ENCODE measurements at regions not wholly inside any gene's neighbourhood (a gene's known extent, or its start where the extent isn't known, plus 50 kb on each side); places are given as distances from the start of the nearest gene placed in this dataset.

DNA sequence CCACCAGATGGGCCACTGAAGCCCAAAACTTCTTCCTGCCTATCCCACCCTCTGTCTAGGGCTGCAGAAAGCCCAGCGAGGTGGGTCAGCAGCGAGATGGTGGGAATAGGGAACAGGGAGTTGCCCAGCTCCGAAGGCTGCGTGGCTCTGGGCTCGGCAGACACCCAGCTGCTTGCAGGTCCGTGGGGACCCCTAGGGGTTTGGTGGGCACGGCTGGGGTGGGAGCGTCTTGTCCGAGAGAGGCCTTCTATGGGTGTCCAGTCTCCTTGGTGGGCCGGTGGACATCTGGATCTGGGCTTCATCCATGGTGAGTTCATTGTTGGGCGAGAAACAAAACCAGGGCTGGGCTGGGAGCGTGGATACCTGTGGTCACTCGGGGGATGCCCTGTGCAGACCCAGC is 1211.0 kb downstream of the BRD1 start:
- TF ChIP-seq ARNTL (CRISPR knock-in tag; IDR thresholded peaks at IDR 0.05; ENCODE audit: borderline replicate concordance, low read depth), result no peak
- TF ChIP-seq RARB (CRISPR knock-in tag; IDR thresholded peaks at IDR 0.05), result no peak
- TF ChIP-seq ZNF70 (CRISPR knock-in tag; IDR thresholded peaks at IDR 0.05), result no peak
- TF ChIP-seq TOX (CRISPR knock-in tag; IDR thresholded peaks at IDR 0.05; ENCODE audit: borderline replicate concordance), result no peak
- TF ChIP-seq, protein P1, sequence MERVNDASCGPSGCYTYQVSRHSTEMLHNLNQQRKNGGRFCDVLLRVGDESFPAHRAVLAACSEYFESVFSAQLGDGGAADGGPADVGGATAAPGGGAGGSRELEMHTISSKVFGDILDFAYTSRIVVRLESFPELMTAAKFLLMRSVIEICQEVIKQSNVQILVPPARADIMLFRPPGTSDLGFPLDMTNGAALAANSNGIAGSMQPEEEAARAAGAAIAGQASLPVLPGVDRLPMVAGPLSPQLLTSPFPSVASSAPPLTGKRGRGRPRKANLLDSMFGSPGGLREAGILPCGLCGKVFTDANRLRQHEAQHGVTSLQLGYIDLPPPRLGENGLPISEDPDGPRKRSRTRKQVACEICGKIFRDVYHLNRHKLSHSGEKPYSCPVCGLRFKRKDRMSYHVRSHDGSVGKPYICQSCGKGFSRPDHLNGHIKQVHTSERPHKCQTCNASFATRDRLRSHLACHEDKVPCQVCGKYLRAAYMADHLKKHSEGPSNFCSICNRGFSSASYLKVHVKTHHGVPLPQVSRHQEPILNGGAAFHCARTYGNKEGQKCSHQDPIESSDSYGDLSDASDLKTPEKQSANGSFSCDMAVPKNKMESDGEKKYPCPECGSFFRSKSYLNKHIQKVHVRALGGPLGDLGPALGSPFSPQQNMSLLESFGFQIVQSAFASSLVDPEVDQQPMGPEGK (CRISPR knock-in tag; IDR thresholded peaks at IDR 0.05; ENCODE audit: borderline replicate concordance), result no peak
- TF ChIP-seq ZFP30 (CRISPR knock-in tag; IDR thresholded peaks at IDR 0.05), result no peak
- TF ChIP-seq ESRRG (CRISPR knock-in tag; IDR thresholded peaks at IDR 0.05), result no peak
- TF ChIP-seq ISL1 (CRISPR knock-in tag; IDR thresholded peaks at IDR 0.05), result no peak
- TF ChIP-seq SNAI2 (CRISPR knock-in tag; IDR thresholded peaks at IDR 0.05), result no peak
- TF ChIP-seq, protein P2, sequence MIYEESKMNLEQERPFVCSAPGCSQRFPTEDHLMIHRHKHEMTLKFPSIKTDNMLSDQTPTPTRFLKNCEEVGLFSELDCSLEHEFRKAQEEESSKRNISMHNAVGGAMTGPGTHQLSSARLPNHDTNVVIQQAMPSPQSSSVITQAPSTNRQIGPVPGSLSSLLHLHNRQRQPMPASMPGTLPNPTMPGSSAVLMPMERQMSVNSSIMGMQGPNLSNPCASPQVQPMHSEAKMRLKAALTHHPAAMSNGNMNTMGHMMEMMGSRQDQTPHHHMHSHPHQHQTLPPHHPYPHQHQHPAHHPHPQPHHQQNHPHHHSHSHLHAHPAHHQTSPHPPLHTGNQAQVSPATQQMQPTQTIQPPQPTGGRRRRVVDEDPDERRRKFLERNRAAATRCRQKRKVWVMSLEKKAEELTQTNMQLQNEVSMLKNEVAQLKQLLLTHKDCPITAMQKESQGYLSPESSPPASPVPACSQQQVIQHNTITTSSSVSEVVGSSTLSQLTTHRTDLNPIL (CRISPR knock-in tag; IDR thresholded peaks at IDR 0.05; ENCODE audit: low read depth), result no peak
- TF ChIP-seq, protein P3, sequence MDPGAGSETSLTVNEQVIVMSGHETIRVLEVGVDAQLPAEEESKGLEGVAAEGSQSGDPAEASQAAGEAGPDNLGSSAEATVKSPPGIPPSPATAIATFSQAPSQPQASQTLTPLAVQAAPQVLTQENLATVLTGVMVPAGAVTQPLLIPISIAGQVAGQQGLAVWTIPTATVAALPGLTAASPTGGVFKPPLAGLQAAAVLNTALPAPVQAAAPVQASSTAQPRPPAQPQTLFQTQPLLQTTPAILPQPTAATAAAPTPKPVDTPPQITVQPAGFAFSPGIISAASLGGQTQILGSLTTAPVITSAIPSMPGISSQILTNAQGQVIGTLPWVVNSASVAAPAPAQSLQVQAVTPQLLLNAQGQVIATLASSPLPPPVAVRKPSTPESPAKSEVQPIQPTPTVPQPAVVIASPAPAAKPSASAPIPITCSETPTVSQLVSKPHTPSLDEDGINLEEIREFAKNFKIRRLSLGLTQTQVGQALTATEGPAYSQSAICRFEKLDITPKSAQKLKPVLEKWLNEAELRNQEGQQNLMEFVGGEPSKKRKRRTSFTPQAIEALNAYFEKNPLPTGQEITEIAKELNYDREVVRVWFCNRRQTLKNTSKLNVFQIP (CRISPR knock-in tag; IDR thresholded peaks at IDR 0.05; ENCODE audit: borderline replicate concordance, low read depth), result no peak
- no peak for TF ChIP-seq OSR1 (CRISPR knock-in tag; IDR thresholded peaks at IDR 0.05)
- TF ChIP-seq CSDC2 (CRISPR knock-in tag; IDR thresholded peaks at IDR 0.05), result no peak
- TF ChIP-seq PPARA (CRISPR knock-in tag; IDR thresholded peaks at IDR 0.05; ENCODE audit: borderline replicate concordance), result no peak
- no peak for TF ChIP-seq TCF4 (CRISPR knock-in tag; IDR thresholded peaks at IDR 0.05; ENCODE audit: borderline replicate concordance)
- no peak for ATAC-seq

DNA sequence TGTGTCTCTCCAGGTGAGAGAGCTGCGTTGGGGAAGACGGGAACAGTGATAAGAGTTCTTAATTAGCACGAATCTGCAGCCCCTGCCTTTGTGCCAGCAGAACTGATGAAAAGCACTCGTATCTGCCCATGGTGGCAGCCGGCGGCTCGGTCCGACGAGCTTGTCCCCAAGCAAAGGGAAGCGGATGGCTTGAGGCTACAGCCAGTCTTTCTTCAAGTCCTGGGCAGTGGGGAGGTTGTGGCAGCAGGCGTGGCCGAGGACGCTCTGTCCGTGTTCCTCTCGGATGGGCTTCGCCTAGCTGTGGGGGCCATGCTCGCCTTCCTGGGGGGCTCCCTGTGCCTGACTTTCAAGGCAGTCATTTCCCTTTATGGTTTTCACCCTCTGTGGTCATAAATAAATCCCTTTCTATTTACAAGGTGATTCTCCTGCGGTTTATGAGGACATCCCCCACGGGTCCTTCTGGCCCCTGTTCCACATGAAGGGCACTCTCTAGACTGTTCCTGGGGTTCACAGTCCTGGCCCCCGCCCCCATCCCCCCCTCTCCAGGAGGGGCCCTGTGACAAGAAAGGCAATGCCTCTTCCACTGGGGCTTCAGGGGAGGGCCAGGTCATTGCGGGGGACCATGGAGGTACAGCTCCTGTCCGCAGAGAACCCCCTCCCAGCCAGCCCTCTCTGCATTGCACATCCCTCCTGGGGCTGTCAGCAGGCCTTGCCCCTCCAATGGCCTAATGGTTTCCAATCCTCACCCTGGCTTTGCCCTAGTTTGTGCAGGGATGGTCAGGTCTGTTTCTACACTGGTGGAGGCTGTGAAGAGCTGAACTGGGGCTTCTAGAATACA is 1212.3 kb downstream of the BRD1 start:
- no peak for ATAC-seq
- TF ChIP-seq SNAI2 (CRISPR knock-in tag; IDR thresholded peaks at IDR 0.05), result no peak
- TF ChIP-seq ZNF565 (CRISPR knock-in tag; conservative IDR thresholded peaks at IDR 0.05; ENCODE audit: low read depth), result no peak
- no peak for TF ChIP-seq ARNTL (CRISPR knock-in tag; IDR thresholded peaks at IDR 0.05; ENCODE audit: borderline replicate concordance, low read depth)
- TF ChIP-seq, protein P4, sequence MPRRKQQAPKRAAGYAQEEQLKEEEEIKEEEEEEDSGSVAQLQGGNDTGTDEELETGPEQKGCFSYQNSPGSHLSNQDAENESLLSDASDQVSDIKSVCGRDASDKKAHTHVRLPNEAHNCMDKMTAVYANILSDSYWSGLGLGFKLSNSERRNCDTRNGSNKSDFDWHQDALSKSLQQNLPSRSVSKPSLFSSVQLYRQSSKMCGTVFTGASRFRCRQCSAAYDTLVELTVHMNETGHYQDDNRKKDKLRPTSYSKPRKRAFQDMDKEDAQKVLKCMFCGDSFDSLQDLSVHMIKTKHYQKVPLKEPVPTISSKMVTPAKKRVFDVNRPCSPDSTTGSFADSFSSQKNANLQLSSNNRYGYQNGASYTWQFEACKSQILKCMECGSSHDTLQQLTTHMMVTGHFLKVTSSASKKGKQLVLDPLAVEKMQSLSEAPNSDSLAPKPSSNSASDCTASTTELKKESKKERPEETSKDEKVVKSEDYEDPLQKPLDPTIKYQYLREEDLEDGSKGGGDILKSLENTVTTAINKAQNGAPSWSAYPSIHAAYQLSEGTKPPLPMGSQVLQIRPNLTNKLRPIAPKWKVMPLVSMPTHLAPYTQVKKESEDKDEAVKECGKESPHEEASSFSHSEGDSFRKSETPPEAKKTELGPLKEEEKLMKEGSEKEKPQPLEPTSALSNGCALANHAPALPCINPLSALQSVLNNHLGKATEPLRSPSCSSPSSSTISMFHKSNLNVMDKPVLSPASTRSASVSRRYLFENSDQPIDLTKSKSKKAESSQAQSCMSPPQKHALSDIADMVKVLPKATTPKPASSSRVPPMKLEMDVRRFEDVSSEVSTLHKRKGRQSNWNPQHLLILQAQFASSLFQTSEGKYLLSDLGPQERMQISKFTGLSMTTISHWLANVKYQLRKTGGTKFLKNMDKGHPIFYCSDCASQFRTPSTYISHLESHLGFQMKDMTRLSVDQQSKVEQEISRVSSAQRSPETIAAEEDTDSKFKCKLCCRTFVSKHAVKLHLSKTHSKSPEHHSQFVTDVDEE (CRISPR knock-in tag; IDR thresholded peaks at IDR 0.05), result no peak
- TF ChIP-seq ISL1 (CRISPR knock-in tag; IDR thresholded peaks at IDR 0.05), result no peak
- TF ChIP-seq TCF4 (CRISPR knock-in tag; IDR thresholded peaks at IDR 0.05; ENCODE audit: borderline replicate concordance), result no peak
- TF ChIP-seq, protein P5, sequence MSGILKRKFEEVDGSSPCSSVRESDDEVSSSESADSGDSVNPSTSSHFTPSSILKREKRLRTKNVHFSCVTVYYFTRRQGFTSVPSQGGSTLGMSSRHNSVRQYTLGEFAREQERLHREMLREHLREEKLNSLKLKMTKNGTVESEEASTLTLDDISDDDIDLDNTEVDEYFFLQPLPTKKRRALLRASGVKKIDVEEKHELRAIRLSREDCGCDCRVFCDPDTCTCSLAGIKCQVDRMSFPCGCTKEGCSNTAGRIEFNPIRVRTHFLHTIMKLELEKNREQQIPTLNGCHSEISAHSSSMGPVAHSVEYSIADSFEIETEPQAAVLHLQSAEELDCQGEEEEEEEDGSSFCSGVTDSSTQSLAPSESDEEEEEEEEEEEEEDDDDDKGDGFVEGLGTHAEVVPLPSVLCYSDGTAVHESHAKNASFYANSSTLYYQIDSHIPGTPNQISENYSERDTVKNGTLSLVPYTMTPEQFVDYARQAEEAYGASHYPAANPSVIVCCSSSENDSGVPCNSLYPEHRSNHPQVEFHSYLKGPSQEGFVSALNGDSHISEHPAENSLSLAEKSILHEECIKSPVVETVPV (CRISPR knock-in tag; IDR thresholded peaks at IDR 0.05), result no peak
- no peak for TF ChIP-seq RARB (CRISPR knock-in tag; IDR thresholded peaks at IDR 0.05)

DNA sequence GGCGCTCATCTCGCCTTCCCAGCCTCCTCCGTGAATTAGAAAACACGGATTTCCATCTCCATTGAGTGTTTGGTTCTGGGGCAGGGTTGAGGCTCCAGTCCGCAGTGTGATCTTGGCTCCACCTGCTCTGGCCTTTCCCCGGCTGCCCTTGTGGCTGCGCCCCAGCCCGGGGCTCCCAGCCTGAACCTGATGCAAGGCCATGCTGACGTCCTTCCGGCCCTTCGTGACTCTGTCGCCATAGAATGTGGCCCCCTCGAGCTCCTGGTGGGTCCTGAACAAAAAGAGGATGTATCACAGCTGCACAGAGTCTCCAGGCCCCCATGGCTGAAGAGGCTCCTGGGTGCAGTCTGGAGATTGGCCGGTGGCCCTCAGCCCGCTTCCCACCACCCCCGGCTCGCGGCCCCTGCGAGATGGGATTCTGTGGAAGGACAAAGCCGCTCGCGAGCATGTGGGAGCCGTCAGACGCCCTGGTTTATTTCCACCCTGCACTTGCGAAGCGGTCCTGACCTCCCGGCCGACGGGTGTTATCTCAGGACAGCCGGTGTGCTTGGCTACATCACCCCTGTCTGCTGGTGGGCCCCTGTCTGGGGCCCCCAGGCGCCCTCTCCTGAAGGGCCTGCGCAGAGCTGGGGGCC is 1214.0 kb downstream of the BRD1 start:
- ATAC-seq, result no peak
- TF ChIP-seq ZC3H10 (CRISPR knock-in tag; IDR thresholded peaks at IDR 0.05) (no peak), TCF4 (CRISPR knock-in tag; IDR thresholded peaks at IDR 0.05; ENCODE audit: borderline replicate concordance) (no peak)

All from SK-N-SH treated with all-trans-retinoic acid at 6 μM for 48 hours (cell line).